DOHH2 (cell line): ENCODE measurements at regions not wholly inside any gene's neighbourhood (a gene's known extent, or its start where the extent isn't known, plus 50 kb on each side); places are given as distances from the start of the nearest gene placed in this dataset.

ENCODE experiments used
- EZH2phosphoT487 ChIP-seq: fragments of 200-600 bp; sonication (generic); IDR thresholded peaks from 2 replicates; pipeline ENCODE4 v1.6.1; 2017; ENCODE audit warnings: borderline replicate concordance, mild to moderate bottlenecking, antibody characterized with exemption, low read length, moderate library complexity, mixed read lengths
- TF ChIP-seq, protein P1 (sequence below): fragments of 200-600 bp; sonication (generic); IDR thresholded peaks from one replicate; pipeline ENCODE4 v1.5.1; 2014; ENCODE audit warnings: antibody characterized with exemption, mild to moderate bottlenecking, low read depth, low read length; ENCODE audit not compliant: poor library complexity, severe bottlenecking

DNA sequence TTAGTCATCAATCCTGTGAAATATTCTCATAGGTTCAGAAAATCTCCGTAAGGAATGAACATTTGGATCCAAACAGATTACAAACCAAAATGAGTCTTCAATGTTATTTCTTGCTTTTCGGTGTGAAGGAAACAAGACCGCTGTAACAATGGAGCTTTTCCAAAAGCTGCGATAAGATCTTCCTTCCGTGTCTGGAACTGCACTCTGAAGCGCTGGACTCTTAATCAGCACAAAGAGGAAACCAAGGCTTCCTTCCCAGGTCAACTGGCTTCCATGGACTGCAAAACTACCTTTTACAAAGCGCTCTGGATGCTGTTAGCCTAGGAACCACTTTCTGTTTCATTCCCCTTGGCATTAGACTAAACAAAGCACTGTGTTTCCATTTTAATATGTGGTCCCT, 137.9 kb upstream of the BASP1 start:
- TF ChIP-seq, protein P1, sequence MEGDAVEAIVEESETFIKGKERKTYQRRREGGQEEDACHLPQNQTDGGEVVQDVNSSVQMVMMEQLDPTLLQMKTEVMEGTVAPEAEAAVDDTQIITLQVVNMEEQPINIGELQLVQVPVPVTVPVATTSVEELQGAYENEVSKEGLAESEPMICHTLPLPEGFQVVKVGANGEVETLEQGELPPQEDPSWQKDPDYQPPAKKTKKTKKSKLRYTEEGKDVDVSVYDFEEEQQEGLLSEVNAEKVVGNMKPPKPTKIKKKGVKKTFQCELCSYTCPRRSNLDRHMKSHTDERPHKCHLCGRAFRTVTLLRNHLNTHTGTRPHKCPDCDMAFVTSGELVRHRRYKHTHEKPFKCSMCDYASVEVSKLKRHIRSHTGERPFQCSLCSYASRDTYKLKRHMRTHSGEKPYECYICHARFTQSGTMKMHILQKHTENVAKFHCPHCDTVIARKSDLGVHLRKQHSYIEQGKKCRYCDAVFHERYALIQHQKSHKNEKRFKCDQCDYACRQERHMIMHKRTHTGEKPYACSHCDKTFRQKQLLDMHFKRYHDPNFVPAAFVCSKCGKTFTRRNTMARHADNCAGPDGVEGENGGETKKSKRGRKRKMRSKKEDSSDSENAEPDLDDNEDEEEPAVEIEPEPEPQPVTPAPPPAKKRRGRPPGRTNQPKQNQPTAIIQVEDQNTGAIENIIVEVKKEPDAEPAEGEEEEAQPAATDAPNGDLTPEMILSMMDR: no peak
- TF ChIP-seq EZH2phosphoT487: no peak
